ENCODE measurements at regions not wholly inside any gene's neighbourhood (a gene's known extent, or its start where the extent isn't known, plus 50 kb on each side); places are given as distances from the start of the nearest gene placed in this dataset.
"Not testable (repeated sequence)": the region's sequence is repeated elsewhere in the genome, so short reads cannot be mapped to it uniquely, and the experiment has no call there.

- peak; percentile 98 for DNase-seq (ENCODE audit: low read depth)
Measured at GRCh38 chr3:125915792-125916375, 53.1 kb upstream of the ROPN1B start.

- DNase-seq (ENCODE audit: low read depth), result peak; percentile 90
Measured at GRCh38 chr3:125916376-125916978, 52.5 kb upstream of the ROPN1B start.

- DNase-seq (ENCODE audit: low read depth), result peak; percentile 55
Measured at GRCh38 chr3:125917020-125917549, 51.9 kb upstream of the ROPN1B start.

- DNase-seq (ENCODE audit: low read depth), result not testable (repeated sequence)
Measured at GRCh38 chr3:125918024-125918423, 51.0 kb upstream of the ROPN1B start.

GRCh38 chr3:125918451-125918850, 50.5 kb upstream of the ROPN1B start:
- DNase-seq (ENCODE audit: low read depth), result peak; percentile 33

GRCh38 chr3:125918866-125919265, 50.1 kb upstream of the ROPN1B start:
- DNase-seq (ENCODE audit: low read depth), result not testable (repeated sequence)

Data from M059J (cell line).